ENCODE measurements at regions not wholly inside any gene's neighbourhood (a gene's known extent, or its start where the extent isn't known, plus 50 kb on each side); places are given as distances from the start of the nearest gene placed in this dataset.

GRCh38 chr14:101200650-101201516, 297.4 kb upstream of the RTL1 start:
- TF ChIP-seq CTCF (IDR thresholded peaks at IDR 0.05; ENCODE audit: extremely low read depth, missing control alignments), result no peak
- DNase-seq (ENCODE audit: low spot score), result no peak

GRCh38 chr14:101201535-101202151, 298.1 kb upstream of the RTL1 start:
- TF ChIP-seq CTCF (IDR thresholded peaks at IDR 0.05; ENCODE audit: extremely low read depth, missing control alignments), result no peak
- no peak for DNase-seq (ENCODE audit: low spot score)

DNA sequence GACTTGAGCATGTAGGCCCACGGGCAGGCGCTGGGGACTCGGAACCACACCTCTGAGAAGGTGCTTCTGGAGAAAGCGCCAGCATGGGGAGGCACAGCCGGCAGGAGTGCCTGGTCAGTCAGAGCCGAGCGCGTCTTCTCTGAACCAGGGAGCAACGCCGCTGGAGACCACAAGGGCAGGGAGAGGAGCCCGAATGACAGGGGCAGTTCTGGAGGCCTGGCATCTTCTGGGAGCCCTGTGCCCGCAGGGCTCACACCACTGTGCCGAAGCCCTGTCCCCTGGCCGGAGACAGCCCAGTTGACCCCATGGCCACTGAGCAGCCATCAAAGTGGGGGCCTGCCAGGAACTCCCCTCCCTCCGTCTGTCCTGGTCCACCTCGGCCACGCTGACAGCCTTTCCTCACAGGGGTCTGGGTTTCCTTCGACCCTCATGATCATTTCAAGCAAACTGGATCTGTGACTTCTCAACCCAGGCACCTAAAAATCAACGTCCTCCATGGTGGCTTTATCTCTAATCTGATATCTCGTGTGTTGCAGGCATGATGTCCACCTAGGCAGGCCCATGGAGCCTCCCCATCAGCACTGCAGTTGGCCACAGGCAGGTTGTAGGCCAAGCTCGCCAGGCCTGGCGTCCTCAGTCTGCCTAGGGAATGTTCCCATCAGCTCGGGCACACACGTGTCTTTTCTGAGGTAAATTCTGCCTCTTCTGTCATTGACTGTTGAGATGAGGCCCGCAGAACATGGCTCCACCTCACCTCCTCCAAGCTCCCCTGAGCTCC, 299.3 kb upstream of the RTL1 start:
- DNase-seq (ENCODE audit: low spot score), result no peak
- no peak for TF ChIP-seq CTCF (IDR thresholded peaks at IDR 0.05; ENCODE audit: extremely low read depth, missing control alignments)

DNA sequence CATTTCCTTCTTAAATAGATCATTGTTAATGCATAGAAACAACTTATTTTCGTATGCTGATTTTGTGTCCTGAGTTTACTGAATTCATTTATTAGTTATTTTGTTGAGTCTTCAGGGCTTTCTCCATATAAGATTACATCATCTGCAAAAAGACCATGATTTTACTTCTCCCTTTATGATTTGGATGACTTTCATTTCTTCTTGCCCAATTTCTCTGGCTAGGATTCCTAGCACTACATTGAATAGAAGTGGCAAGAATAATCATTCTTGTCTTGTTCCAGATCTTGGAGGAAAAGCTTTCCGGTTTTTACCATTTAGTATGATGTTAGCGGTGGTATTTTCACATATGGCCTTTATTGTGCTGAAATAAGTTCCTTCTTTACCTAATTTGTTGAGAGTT, 303.0 kb upstream of the RTL1 start:
- no peak for TF ChIP-seq CTCF (IDR thresholded peaks at IDR 0.05; ENCODE audit: extremely low read depth, missing control alignments)

GRCh38 chr14:101207041-101207440, 303.5 kb upstream of the RTL1 start:
- DNase-seq (ENCODE audit: low spot score), result no peak
- no peak for TF ChIP-seq CTCF (IDR thresholded peaks at IDR 0.05; ENCODE audit: extremely low read depth, missing control alignments)

More for the DNA sequence above, 303.0 kb upstream of the RTL1 start:
- DNase-seq (ENCODE audit: low spot score), result no peak

DNA sequence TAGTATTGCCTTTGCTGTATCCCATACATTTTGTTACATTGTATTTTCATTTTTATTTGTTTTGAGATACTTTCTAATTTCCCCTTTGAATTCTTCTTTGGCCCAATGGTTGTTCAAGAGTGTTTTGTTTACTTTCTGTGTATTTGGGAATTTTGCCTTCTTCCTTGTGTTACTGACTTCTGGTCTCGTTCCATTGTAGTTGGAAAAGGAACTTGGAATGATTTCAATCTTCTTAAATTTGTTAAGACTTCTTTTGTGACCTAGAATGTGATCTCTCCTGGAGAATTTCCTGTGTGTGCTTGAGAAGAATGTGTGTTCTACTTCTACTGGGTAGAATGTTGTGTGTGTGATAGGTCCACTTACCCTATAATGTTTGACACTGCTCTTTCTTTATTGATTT, 304.4 kb upstream of the RTL1 start:
- no peak for TF ChIP-seq CTCF (IDR thresholded peaks at IDR 0.05; ENCODE audit: extremely low read depth, missing control alignments)
- DNase-seq (ENCODE audit: low spot score), result no peak

DNA sequence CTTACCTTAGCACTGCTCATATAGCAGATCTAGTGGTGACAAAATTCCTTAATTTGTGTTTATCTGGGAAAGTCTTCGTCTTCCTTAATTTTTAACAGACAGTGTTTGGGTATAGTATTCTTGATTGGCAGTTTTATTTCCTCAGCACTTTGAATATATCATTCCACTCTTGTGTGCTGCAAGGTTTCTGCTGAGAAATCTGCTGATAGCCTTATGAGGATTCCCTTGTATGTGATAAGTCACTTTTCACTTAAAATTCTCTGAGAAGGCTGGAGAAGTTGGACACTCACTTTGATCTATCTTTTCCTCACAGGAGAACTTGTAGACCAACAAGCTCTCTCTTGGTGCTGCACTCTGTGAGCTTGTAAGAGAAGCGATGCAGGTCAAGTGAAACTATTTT, 306.1 kb upstream of the RTL1 start:
- TF ChIP-seq CTCF (IDR thresholded peaks at IDR 0.05; ENCODE audit: extremely low read depth, missing control alignments), result no peak
- no peak for DNase-seq (ENCODE audit: low spot score)

All from GM20000 (cell line).